GM12878 (cell line): ENCODE measurements at regions not wholly inside any gene's neighbourhood (a gene's known extent, or its start where the extent isn't known, plus 50 kb on each side); places are given as distances from the start of the nearest gene placed in this dataset.

Experiments used
- ATAC-seq: fragments of 200-7000 bp; cut with Tn5 transposase; 3 replicates; pipeline ENCODE4 v1.9.1; 2020; ENCODE audit warnings: mild to moderate bottlenecking, moderate library complexity
- BruUV-seq: library from RNA; stranded (reverse); fragments of 400-500 nt; replicated peaks from 2 replicates; lab custom pipeline; 2021; lab: Mats Ljungman, UMichigan
- CTCF ChIA-PET: fragments of 300-600 bp; sonication (Branson Sonifier 250); formaldehyde crosslinking; extraction: SDS; loops from one replicate; lab custom pipeline; 2021; ENCODE audit warnings: inconsistent platforms; lab: Yijun Ruan, JAX
- POLR2A ChIA-PET: fragments of 350-600 bp; formaldehyde crosslinking; extraction: SDS; loops from one replicate; lab custom pipeline; 2021; ENCODE audit warnings: inconsistent platforms; lab: Charles Lee
- RAD21 ChIA-PET: fragments of 300-600 bp; sonication (Branson Sonifier 250); formaldehyde crosslinking; loops from one replicate; lab custom pipeline; 2023; ENCODE audit warnings: antibody characterized with exemption; ENCODE audit not compliant: unreplicated experiment; lab: Charles Lee
- SMC1A ChIA-PET: fragments of 300-600 bp; sonication (Branson Sonifier 250); formaldehyde crosslinking; loops from one replicate; lab custom pipeline; 2023; ENCODE audit not compliant: unreplicated experiment, uncharacterized antibody; lab: Charles Lee
- DNase-seq: peaks from one replicate; pipeline ENCODE4 v3.0.0-alpha.2; 2011; ENCODE audit warnings: low read depth, low spot score
- FAIRE-seq: peaks from 3 replicates; lab custom pipeline; 2011; peaks lifted over from hg19 to GRCh38; lab: Jason Lieb, UNC
- H2AFZ ChIP-seq: 2 replicates; pipeline ENCODE4 v1.6.0; 2011; ENCODE audit warnings: low read depth, low read length, control low read depth; ENCODE audit not compliant: control insufficient read depth
- H3K27ac ChIP-seq: 2 replicates; pipeline ENCODE4 v1.5.1; 2011; ENCODE audit warnings: control low read depth; ENCODE audit not compliant: control insufficient read depth, insufficient read depth
- H3K27me3 ChIP-seq, 2 experiments: replicated peaks in 1 of 2; 2 replicates each; pipeline versions ENCODE4 v1.6.0 to v1.6.1; 2011; ENCODE audit warnings: low read length in 1 of 2; ENCODE audit not compliant: control insufficient read depth in 2 of 2, insufficient read depth in 2 of 2
- H3K36me3 ChIP-seq, 2 experiments: 2 replicates each; pipeline ENCODE4 v1.5.1; 2011; ENCODE audit warnings: low read length in 1 of 2; ENCODE audit not compliant: control insufficient read depth in 2 of 2, insufficient read depth in 2 of 2
- H3K4me1 ChIP-seq: 2 replicates; pipeline ENCODE4 v1.6.1; 2011; ENCODE audit warnings: mild to moderate bottlenecking, low read length, moderate library complexity, mixed read lengths; ENCODE audit not compliant: control insufficient read depth, insufficient read depth
- H3K4me2 ChIP-seq: 2 replicates; pipeline ENCODE4 v1.6.0; 2011; ENCODE audit warnings: control low read depth; ENCODE audit not compliant: control insufficient read depth, insufficient read depth
- H3K4me3 ChIP-seq: fragments of 200-600 bp; sonication (generic); 2 replicates; pipeline ENCODE4 v1.5.1; 2016
- H3K79me2 ChIP-seq: 2 replicates; pipeline ENCODE4 v1.6.0; 2011; ENCODE audit warnings: low read length; ENCODE audit not compliant: control insufficient read depth, insufficient read depth
- H3K9ac ChIP-seq: 2 replicates; pipeline ENCODE4 v1.8.0; 2011; ENCODE audit warnings: low read length, control low read depth, mixed read lengths; ENCODE audit not compliant: control insufficient read depth, insufficient read depth
- H3K9me3 ChIP-seq: replicated peaks from 3 replicates; pipeline ENCODE4 v1.5.1; 2011; ENCODE audit warnings: mild to moderate bottlenecking, low read length; ENCODE audit not compliant: control insufficient read depth, insufficient read depth
- H4K20me1 ChIP-seq: 2 replicates; pipeline ENCODE4 v1.6.0; 2011; ENCODE audit not compliant: control insufficient read depth, insufficient read depth
- BCL11A ChIP-seq: IDR thresholded peaks from 2 replicates; pipeline ENCODE4 v1.6.1; 2011; ENCODE audit warnings: low read depth, low read length
- BHLHE40 ChIP-seq, 2 experiments: fragments of 450-650 bp in 1 of 2; IDR thresholded peaks; 2 replicates each; pipeline ENCODE4 v1.6.1; 2011 to 2017; ENCODE audit warnings: low read depth in 2 of 2, borderline replicate concordance in 1 of 2, improper control_type of control experiment in 1 of 2, low read length in 1 of 2, mild to moderate bottlenecking in 1 of 2
- CHD4 ChIP-seq: fragments of 200-600 bp; sonication (generic); IDR thresholded peaks from 2 replicates; pipeline ENCODE4 v1.6.1; 2016; ENCODE audit warnings: mild to moderate bottlenecking
- CREM ChIP-seq: IDR thresholded peaks from 2 replicates; pipeline ENCODE4 v1.6.1; 2014; ENCODE audit warnings: antibody characterized with exemption, low read depth
- EED ChIP-seq: sonication (generic); IDR thresholded peaks from 2 replicates; pipeline ENCODE4 v1.6.1; 2016; ENCODE audit warnings: antibody characterized with exemption, low read depth
- EZH2 ChIP-seq: IDR thresholded peaks from 2 replicates; pipeline ENCODE4 v1.6.1; 2012; ENCODE audit warnings: low read depth, mild to moderate bottlenecking, control low read depth, inconsistent platforms, low read length, borderline replicate concordance; ENCODE audit not compliant: control insufficient read depth
- HCFC1 ChIP-seq: fragments of 150-350 bp; IDR thresholded peaks from 2 replicates; pipeline ENCODE4 v1.6.1; 2014; ENCODE audit warnings: low read length
- IRF4 ChIP-seq: IDR thresholded peaks from 2 replicates; pipeline ENCODE4 v1.6.1; 2011; ENCODE audit warnings: low read depth, low read length
- PAX8 ChIP-seq: fragments of 450-650 bp; IDR thresholded peaks from 2 replicates; pipeline ENCODE4 v1.6.1; 2017; ENCODE audit warnings: mild to moderate bottlenecking, moderate library complexity
- YY1 ChIP-seq: IDR thresholded peaks from 2 replicates; pipeline ENCODE4 v1.6.1; 2011; ENCODE audit warnings: low read depth, mild to moderate bottlenecking, low read length
- ZNF384 ChIP-seq: IDR thresholded peaks from 2 replicates; pipeline ENCODE4 v1.6.1; 2012; ENCODE audit warnings: low read depth, mild to moderate bottlenecking, low read length, improper control_type of control experiment, borderline replicate concordance
- WGBS: methylation state at CpG from one replicate; pipeline ENCODE4 v1.1.6; 2016; ENCODE audit warnings: low lambda C conversion rate; ENCODE audit not compliant: insufficient replicate concordance, insufficient coverage; ENCODE audit errors: missing lambda C conversion rate; 5-methylcytosine and 5-hydroxymethylcytosine counted together
- in situ Hi-C: fragments of 300-500 bp; cut with MboI; formaldehyde crosslinking; loops from 9 replicates; pipeline ENCODE4 v1.14.3; 2018; ENCODE audit warnings: mixed read lengths
- intact Hi-C: fragments of 100-400 bp; cut with micrococcal nuclease; formaldehyde crosslinking; loops from one replicate; pipeline ENCODE4 v1.14.2; 2022; ENCODE audit not compliant: unreplicated experiment
- TF ChIP-seq, protein P1 (sequence below): fragments of 450-650 bp; IDR thresholded peaks from 2 replicates; pipeline ENCODE4 v1.6.1; 2018; ENCODE audit warnings: borderline replicate concordance, mild to moderate bottlenecking; ENCODE audit not compliant: partially characterized antibody
- TF ChIP-seq, protein P2 (sequence below): fragments of 450-650 bp; IDR thresholded peaks from 2 replicates; pipeline ENCODE4 v1.6.1; 2014; ENCODE audit warnings: mild to moderate bottlenecking
- TF ChIP-seq, protein P3 (sequence below): IDR thresholded peaks from 2 replicates; pipeline ENCODE4 v1.6.1; 2011; ENCODE audit warnings: borderline replicate concordance, low read depth, mild to moderate bottlenecking, moderate library complexity, low read length; ENCODE audit not compliant: insufficient read depth, poor library complexity, severe bottlenecking

DNA sequence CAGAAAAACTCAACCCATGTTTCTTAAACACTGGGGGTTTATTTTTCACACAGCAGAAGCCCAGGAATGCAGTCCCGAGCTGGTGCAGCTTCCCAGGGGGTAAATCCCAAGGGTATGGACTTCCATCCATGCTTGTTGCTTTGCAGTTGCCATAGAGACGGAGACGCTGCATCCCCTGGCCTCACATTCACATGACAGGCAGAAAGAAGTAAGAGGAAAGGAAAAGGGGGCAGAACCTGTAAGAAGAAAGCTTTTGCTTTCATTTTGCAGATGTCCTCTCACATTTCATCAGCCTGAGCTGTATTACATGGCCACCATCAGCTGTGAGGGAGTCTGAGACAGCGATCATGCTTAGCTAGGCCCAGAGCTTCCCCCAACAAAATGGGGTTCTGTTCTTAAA, 321.0 kb downstream of the AGTPBP1 start:
- intact Hi-C loops (no loop called here), in situ Hi-C loops (loop anchor here (10.0 kb wide), 1 partner anchor 1016 kb away; no protein-coding TSS in a partner anchor)
- H3K27ac ChIP-seq = no peak overlapping the region
- no peak for DNase-seq
- H3K4me1 ChIP-seq = no peaks in the 10 kb centered on the region
- H2AFZ ChIP-seq = peak overlapping the region; percentile 59
- H3K27me3 ChIP-seq = no peaks in the 10 kb centered on the region
- peak; percentile 48 for ATAC-seq
- H3K79me2 ChIP-seq = no peaks in the 10 kb centered on the region
- 27% methylated on average over 4 of the region's 4 CpGs for WGBS
- no peak for FAIRE-seq
- RAD21 ChIA-PET = no interaction called here
- H4K20me1 ChIP-seq = no peaks in the 10 kb centered on the region
- SMC1A ChIA-PET = interaction anchor here (1.2 kb wide), 1 partner anchor 12 kb away, joined by 3 read pairs; no protein-coding TSS in a partner anchor
- no peaks in the 10 kb centered on the region for H3K9me3 ChIP-seq
- POLR2A ChIA-PET = no interaction called here
- no peaks in the 10 kb centered on the region for H3K36me3 ChIP-seq
- CTCF ChIA-PET = interaction anchor here (1.1 to 1.7 kb wide), 2 partner anchors 16 to 366 kb away, joined by 3 to 5 read pairs; no protein-coding TSS in a partner anchor
- BruUV-seq = no TSS peak
- no peak overlapping the region for H3K4me2 ChIP-seq
- TF ChIP-seq YY1 = peak; percentile 51; the same call in 1 of the 2 replicates
- TF ChIP-seq PAX8 = no peak
- no peak for TF ChIP-seq EED
- no peak overlapping the region for H3K9ac ChIP-seq
- H3K4me3 ChIP-seq = no peak overlapping the region

DNA sequence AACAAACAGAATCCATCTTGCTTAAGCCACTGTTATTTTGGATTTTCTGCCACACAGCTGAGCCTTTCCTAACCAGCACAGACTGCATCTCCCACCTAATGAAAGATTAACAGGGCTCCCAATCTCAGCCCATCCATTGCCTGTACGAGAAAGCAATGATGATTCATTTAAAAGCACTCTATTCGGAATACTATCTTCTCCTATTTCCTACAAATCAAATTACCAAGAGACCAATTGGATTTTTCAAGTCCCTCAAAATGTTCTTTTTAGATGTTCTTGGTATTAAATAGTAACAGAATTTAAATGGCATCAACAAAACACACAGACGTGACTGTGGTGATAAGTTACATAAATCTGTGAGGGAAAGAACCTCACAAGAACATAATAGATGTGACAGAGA, 324.1 kb downstream of the AGTPBP1 start:
- BruUV-seq = no TSS peak
- SMC1A ChIA-PET = no interaction called here
- TF ChIP-seq, protein P1, sequence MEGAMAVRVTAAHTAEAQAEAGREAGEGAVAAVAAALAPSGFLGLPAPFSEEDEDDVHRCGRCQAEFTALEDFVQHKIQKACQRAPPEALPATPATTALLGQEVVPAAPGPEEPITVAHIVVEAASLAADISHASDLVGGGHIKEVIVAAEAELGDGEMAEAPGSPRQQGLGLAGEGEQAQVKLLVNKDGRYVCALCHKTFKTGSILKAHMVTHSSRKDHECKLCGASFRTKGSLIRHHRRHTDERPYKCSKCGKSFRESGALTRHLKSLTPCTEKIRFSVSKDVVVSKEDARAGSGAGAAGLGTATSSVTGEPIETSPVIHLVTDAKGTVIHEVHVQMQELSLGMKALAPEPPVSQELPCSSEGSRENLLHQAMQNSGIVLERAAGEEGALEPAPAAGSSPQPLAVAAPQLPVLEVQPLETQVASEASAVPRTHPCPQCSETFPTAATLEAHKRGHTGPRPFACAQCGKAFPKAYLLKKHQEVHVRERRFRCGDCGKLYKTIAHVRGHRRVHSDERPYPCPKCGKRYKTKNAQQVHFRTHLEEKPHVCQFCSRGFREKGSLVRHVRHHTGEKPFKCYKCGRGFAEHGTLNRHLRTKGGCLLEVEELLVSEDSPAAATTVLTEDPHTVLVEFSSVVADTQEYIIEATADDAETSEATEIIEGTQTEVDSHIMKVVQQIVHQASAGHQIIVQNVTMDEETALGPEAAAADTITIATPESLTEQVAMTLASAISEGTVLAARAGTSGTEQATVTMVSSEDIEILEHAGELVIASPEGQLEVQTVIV = no peak
- TF ChIP-seq, protein P2, sequence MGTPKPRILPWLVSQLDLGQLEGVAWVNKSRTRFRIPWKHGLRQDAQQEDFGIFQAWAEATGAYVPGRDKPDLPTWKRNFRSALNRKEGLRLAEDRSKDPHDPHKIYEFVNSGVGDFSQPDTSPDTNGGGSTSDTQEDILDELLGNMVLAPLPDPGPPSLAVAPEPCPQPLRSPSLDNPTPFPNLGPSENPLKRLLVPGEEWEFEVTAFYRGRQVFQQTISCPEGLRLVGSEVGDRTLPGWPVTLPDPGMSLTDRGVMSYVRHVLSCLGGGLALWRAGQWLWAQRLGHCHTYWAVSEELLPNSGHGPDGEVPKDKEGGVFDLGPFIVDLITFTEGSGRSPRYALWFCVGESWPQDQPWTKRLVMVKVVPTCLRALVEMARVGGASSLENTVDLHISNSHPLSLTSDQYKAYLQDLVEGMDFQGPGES = no peak
- no peak for TF ChIP-seq HCFC1
- no peak for TF ChIP-seq IRF4
- TF ChIP-seq ZNF384 = no peak
- TF ChIP-seq EZH2 = no peak
- no peak for TF ChIP-seq BCL11A
- TF ChIP-seq, protein P3, sequence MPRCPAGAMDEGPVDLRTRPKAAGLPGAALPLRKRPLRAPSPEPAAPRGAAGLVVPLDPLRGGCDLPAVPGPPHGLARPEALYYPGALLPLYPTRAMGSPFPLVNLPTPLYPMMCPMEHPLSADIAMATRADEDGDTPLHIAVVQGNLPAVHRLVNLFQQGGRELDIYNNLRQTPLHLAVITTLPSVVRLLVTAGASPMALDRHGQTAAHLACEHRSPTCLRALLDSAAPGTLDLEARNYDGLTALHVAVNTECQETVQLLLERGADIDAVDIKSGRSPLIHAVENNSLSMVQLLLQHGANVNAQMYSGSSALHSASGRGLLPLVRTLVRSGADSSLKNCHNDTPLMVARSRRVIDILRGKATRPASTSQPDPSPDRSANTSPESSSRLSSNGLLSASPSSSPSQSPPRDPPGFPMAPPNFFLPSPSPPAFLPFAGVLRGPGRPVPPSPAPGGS = no peak
- TF ChIP-seq BHLHE40 (IDR thresholded peaks at IDR 0.05; ENCODE audit: borderline replicate concordance in 1 of 2, low read depth in 2 of 2, low read length in 1 of 2) = no peak
- TF ChIP-seq CHD4 = no peak
- no peak for TF ChIP-seq CREM

More for the DNA sequence above, 324.1 kb downstream of the AGTPBP1 start:
- RAD21 ChIA-PET = no interaction called here
- Histone ChIP-seq H3K79me2 (no peaks in the 10 kb centered on the region), H3K27me3 (no peaks in the 10 kb centered on the region; a peak in 1 of 4 replicates), H3K4me3 (no peak overlapping the region), H3K9ac (no peak overlapping the region), H3K4me2 (no peak overlapping the region), H3K4me1 (no peaks in the 10 kb centered on the region), H4K20me1 (no peaks in the 10 kb centered on the region), H2AFZ (no peak overlapping the region), H3K36me3 (no peaks in the 10 kb centered on the region), H3K27ac (no peak overlapping the region), H3K9me3 (no peaks in the 10 kb centered on the region)
- DNase-seq (no peak), ATAC-seq (no peak), FAIRE-seq (no peak)
- WGBS = 50% methylated on average over 3 of the region's 3 CpGs
- POLR2A ChIA-PET = no interaction called here
- in situ Hi-C loops (no loop called here), intact Hi-C loops (no loop called here)
- CTCF ChIA-PET = no interaction called here
